Kidney tubule cell (primary cell): ENCODE measurements at regions not wholly inside any gene's neighbourhood (a gene's known extent, or its start where the extent isn't known, plus 50 kb on each side); places are given as distances from the start of the nearest gene placed in this dataset.
A peak's percentile ranks its signal among the peaks of the same experiment; 100 is the strongest.

Experiments
- DNase-seq: peaks from one replicate; pipeline ENCODE4 v3.0.0-alpha.2; 2018; ENCODE audit warnings: low spot score

- no peak for DNase-seq
Measured at GRCh38 chr9:13646500-13647021, 367.1 kb upstream of the MPDZ start.

- DNase-seq = no peak
Measured at GRCh38 chr9:13645557-13645956, 366.1 kb upstream of the MPDZ start.

- DNase-seq = no peak
Measured at GRCh38 chr9:13644675-13645074, 365.2 kb upstream of the MPDZ start.

GRCh38 chr9:13642646-13643045 lies 363.2 kb upstream of the MPDZ start:
- no peak for DNase-seq

- no peak for DNase-seq
Measured at GRCh38 chr9:13629067-13629466, 349.6 kb upstream of the MPDZ start.

DNA sequence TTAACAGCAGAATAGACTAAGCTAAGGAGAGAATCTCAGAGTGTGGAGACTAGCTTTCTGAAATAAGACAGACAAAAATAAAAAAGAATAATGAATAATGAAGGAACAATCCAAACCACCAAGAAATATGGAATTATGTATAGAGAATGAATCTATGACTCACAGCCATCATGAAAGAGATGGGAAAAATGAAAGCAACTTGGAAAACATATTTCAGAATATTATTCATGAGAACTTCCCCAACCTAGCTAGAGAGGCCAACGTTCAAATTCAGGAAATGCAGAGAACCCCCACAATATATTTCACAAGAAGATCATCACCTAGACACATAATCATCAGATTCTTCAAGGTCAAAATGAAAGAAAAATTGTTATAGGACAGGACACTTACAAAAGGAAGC lies 349.0 kb upstream of the MPDZ start:
- no peak for DNase-seq

DNA sequence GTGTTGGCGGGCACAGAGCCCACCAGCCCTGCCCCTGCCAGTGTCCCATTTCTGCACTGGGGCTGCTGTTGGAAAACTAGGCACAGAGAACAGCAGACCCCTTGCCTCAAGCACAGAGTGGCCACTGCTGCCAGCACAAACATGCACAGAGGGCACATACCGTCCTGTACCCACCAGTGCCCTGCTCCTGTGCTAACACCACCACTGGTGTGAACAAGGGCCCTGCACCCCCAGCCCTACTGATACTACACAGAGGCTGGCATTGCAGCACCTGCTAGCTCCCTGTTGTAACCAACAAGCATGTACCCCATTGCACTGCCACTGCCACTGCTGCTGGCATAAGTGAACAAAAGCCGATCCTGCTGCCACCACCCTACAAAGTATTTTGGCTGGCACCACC lies 348.0 kb upstream of the MPDZ start:
- DNase-seq = no peak

GRCh38 chr9:13627071-13627470 lies 347.6 kb upstream of the MPDZ start:
- no peak for DNase-seq

DNA sequence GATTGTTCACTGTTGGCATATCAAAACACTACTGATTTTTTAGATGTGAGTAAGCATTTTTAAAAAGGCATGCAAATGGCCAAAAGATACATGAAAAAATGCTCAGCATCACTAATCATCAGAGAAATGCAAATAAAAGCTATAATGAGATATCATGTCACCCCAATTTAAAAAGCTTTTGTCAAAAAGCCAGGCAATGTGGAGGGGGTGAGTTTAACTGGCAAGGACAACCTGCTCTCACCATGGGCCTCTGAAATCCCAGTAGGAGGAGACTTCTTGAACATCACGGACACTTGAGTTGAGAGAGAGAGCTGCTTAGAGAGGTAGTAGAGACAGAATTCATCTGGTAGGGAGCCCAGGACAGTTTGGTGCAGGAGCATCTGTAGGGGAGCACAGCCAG lies 347.1 kb upstream of the MPDZ start:
- DNase-seq = no peak

DNA sequence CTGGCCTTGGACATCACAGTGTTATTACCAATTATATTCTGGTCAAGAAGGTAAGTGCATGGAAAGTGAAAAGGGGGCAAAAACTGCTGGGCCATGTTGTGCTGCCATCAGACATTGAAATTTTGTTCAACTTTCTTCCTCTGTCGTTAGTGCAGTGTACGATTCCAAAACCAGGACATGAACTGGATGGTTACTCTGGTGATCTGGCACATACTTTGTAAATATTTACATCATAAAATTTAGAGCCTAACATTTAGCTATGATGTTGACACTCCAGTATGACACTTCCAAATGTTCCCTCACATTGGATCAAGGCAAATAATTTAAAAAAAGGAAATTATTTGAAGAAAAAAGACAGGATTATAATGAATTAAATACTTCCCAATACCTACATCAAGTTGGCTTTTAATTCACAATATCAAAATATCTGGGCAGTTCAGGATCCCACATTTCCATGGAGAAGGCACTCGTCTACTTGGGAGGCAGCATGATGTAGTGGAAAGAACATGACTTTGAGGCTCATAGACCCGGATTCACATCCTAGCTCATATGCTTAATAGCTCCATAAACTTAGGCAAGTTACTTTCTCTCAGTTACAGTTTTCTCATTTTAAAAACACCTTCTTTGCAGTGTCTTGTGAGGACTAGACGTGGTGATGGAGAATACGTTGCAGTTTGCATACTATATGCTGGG lies 342.5 kb upstream of the MPDZ start:
- DNase-seq = no peak

DNA sequence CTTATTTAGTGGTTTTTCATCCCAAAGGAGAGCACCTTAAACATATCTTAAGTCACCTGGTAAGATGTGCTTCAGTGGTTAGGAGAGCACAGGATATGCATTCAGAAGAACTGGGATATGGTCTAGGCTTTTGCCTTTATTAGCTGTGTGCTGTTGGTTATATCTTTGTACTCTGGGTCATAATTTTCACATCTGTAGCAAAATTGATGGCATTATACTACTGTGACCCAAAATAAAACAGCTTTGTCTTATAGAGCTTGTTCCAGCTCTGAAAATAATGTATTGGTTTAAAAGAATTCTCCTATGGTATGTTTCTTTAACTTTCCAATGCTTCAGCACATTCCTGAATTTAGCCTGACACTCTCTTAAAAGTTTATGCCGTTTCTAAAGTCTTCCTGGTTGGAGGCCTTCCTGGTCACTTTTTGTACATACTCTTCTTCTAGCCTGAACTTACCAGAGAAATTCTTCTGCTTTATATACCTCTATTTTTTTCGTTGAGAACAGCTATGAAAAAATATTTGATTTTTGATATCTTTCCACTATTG lies 337.1 kb upstream of the MPDZ start:
- DNase-seq = no peak

GRCh38 chr9:13615660-13616490 lies 336.4 kb upstream of the MPDZ start:
- DNase-seq = no peak

- no peak for DNase-seq
Measured at GRCh38 chr9:13614060-13614459, 334.6 kb upstream of the MPDZ start.

- no peak for DNase-seq
Measured at GRCh38 chr9:13613296-13613695, 333.8 kb upstream of the MPDZ start.

- DNase-seq = no peak
Measured at GRCh38 chr9:13608451-13608850, 329.0 kb upstream of the MPDZ start.

- DNase-seq = no peak
Measured at GRCh38 chr9:13607481-13608441, 328.3 kb upstream of the MPDZ start.

- no peak for DNase-seq
Measured at GRCh38 chr9:13606586-13606985, 327.1 kb upstream of the MPDZ start.

GRCh38 chr9:13603921-13604320 lies 324.4 kb upstream of the MPDZ start:
- DNase-seq = peak; percentile 2

- no peak for DNase-seq
Measured at GRCh38 chr9:13598738-13599137, 319.2 kb upstream of the MPDZ start.

GRCh38 chr9:13597427-13597826 lies 317.9 kb upstream of the MPDZ start:
- DNase-seq = no peak

GRCh38 chr9:13597004-13597403 lies 317.5 kb upstream of the MPDZ start:
- DNase-seq = no peak

- no peak for DNase-seq
Measured at GRCh38 chr9:13596383-13596970, 317.0 kb upstream of the MPDZ start.
